ENCODE measurements at regions not wholly inside any gene's neighbourhood (a gene's known extent, or its start where the extent isn't known, plus 50 kb on each side); places are given as distances from the start of the nearest gene placed in this dataset.

- no peak for TF ChIP-seq POLR2A (IDR thresholded peaks at IDR 0.05; ENCODE audit: low read length)
- TF ChIP-seq GATA1 (IDR thresholded peaks at IDR 0.05; ENCODE audit: low read depth, low read length): no peak
These were observed 1076.7 kb downstream of the BCL11B start for GRCh38 chr14:98195256-98195655.

Measured in erythroblast (primary cell).